ENCODE measurements at regions not wholly inside any gene's neighbourhood (a gene's known extent, or its start where the extent isn't known, plus 50 kb on each side); places are given as distances from the start of the nearest gene placed in this dataset.

DNA sequence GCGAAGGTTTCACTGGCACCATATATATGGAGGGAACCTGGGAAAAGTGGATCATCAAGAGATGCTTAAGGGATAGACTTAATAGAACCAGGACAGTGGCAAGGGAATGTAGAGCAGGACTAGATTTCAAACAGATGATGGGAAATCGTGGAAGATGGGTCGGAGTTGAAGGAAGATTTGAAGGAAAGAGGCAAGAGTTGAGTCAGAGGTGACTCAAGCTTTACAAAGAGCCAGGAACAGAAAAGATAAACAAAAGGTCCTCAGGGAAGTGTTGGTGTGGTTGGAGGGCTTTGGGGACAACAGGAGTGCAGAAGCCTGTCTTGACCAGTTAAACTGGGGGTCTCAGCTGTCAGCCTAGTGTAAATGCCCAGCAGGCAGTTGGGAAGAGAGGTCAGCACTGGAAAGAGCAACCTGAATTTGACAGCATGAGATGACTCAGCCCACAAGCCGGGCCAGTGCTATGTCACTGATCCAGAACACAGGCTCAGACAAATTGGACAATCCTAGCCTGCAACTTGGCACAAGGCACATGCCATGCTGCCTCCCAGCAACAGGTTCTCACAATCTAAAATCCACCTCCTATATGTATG, 230.5 kb downstream of the IDS start:
- peak; percentile 9 for DNase-seq (ENCODE audit: low read depth, low spot score)

GRCh38 chrX:149272690-149273463, 232.2 kb downstream of the IDS start:
- DNase-seq (ENCODE audit: low read depth, low spot score) = no peak

DNA sequence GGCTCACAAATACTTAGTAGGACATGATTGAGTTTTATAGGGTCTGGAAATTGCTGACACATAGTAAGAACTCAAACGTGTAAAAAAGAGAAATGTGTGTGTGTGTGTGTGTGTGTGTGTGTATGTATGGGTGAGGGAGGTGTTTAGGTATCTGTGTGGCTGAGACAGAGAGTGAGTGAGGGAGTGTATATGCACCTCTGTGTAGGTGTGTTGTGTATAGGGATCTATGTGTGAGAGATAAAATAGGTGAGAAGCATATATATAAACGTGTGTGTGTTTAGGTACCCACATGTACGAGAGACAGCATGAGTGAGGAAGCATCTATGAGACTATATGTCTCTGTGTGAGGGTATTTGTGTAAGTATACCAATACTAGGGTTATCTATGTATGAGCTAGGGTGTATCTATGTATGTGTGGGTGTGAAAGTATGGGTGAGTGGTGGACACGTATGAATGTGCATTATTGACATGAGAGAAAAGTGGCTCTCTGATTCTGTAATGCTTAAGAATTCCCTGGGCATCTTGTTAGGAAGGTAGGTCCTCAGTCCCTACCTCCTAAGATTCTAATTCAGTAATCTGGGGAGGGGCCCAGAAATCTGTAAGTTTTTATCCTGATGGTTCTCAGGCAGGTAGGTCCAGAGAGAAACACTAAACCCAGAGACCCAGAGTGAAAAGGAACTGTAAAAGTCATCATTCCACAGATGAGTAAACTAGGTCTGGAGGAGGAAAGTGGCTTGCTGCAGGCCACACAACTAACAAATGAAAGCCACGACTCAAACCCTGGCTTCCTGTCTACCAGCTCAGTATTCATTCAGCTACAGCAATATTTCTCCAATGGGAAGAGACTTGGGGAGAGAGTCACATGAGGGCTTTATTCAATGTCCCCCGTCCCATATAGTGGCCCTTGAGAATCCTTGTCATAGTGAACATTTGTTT, 237.0 kb downstream of the IDS start:
- no peak for DNase-seq (ENCODE audit: low read depth, low spot score)

- no peak for DNase-seq (ENCODE audit: low read depth, low spot score)
Observed at GRCh38 chrX:149262086-149262485, 243.0 kb downstream of the IDS start.

DNA sequence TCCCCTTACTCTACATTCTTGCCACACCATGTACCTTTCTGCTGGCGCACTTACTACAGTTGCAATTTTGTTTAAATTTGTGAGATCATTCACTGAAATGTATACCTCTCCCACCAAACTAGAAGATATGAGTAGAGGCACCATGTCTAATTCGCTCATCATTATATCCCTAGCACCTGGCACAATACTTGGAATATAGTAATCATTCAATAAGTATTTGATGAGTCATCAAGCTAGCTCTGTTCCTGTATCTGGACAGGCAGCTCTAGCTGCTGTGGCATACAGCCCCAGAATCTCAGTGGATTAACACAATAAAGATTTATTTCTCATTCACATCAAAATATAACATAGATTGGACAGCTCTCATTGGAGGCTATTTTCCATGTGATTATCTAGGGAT, 245.9 kb downstream of the IDS start:
- DNase-seq (ENCODE audit: low read depth, low spot score) = no peak

- DNase-seq (ENCODE audit: low read depth, low spot score) = no peak
Observed at GRCh38 chrX:149255860-149256259, 249.2 kb downstream of the IDS start.

DNA sequence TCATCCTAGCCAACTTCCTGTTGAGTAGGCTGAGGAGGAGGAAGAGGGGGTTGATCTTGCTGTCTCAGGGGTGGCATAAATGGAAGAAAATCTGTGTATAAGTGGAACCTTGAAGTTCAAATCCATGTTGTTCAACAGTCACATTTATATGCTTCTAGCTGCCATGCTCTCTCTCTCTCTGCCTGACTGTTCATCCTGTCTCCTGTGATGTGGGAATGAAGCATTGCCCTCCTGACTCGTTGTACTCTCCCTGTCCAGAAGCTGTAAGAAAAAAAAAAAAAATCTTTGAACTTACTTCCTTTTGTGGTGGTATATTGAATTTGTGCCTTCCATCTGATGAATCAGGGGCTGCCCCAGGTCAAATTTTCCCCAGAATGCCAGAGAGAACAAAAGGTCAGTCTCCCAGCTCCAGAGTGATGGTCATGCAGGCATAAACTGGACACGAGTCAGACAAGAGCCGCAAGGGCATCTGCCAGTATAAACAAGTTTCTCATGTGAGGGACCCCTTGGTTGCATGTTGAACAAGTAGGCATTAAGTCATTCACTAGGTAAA, 257.0 kb downstream of the IDS start:
- DNase-seq (ENCODE audit: low read depth, low spot score) = no peak

GRCh38 chrX:149230689-149231088, 274.4 kb downstream of the IDS start:
- DNase-seq (ENCODE audit: low read depth, low spot score) = no peak

DNA sequence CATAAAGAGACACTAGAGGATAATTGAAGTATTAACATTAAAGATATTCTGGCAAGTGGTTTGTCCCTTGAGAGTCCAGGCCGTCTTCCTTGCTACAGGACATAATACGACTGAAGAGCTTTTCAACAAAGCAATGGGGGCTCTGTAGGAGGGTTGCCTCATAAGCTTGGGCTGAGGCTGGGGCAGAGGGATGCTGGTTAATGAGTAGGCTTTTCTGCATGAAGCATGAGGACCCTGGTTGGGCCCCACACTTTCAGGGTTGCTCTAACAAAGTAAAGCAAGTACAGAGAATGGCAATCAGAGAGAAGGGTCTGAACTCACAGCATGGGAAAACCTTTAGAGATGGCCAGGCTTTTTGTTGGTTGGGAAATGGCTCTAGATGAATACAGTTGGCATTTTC, 281.3 kb downstream of the IDS start:
- DNase-seq (ENCODE audit: low read depth, low spot score) = no peak

- no peak for DNase-seq (ENCODE audit: low read depth, low spot score)
Observed at GRCh38 chrX:149222040-149222439, 283.1 kb downstream of the IDS start.

DNA sequence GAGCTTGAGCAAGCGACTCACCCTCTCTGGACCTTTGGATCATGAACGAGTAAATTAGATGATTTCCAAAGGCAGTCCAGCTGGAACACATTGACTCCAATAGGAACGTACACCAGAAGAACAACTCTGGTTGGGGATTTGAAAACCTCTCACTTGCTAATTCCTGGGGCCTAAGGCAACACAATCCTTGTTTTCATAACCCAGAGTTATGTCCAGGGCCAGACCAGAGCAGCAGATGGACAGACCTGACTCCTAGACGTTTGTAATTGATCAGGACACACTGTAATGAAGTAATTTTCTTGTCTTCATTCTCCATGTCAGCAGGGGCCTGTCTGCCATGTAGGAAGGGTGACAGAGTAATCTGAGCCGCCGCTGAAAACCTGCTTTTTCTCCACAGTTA, 283.9 kb downstream of the IDS start:
- no peak for DNase-seq (ENCODE audit: low read depth, low spot score)

DNA sequence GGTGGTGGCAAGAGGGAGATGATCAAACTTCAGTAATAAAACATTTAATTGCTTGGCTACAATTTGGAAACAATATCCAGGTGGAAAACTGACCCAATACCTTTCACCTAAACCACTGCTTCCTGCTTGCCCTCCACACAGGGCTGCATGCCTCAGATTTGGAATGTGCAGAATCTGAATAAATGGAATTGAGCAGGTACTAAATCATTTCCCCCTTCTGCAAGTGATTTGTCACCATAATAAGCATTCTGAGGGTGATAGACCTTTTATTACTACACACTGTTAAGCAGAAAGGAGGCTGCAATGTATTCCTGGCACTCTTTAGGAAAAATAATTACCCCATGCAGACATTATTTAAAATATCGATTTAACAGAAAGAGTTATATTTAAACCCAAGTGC, 291.8 kb downstream of the IDS start:
- DNase-seq (ENCODE audit: low read depth, low spot score) = no peak

DNA sequence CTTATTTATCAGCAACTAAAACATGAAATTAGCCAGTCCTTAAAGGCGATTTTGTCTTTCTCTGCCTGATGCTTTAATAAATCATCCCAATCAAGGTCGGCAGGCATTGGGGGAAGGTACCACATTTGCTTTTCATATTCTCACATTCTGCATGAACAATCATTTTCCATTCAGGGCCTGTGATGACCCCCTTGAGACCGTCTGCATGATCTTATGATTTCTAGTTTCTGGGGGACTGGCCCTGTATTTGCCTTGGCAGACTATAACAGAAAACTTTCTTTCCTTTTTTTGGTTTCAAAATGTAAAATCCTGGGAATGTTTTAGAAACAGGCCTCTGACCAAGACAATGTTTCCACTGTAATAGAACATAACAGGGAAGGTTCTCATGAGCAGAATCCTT, 296.8 kb downstream of the IDS start:
- DNase-seq (ENCODE audit: low read depth, low spot score) = no peak

DNA sequence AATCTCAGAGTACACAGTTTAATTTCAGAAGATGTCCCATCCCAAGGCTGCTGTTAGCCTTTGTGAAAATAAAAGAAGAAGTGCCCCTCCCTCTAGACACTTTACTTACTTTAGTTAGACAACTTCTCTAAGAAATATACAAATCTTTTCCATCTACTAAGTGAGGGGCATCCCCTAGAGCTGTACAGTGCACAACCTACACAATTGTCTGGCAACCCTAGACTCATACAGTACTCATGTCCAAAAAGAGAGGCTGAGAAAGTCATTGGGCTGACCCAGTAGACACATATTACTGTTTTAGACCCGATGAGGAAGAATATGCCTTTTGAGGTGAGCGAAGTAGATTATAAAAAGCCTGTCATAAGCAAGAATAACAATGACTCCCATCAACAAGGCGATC, 297.6 kb downstream of the IDS start:
- DNase-seq (ENCODE audit: low read depth, low spot score) = no peak

GRCh38 chrX:149205937-149206336, 299.2 kb downstream of the IDS start:
- DNase-seq (ENCODE audit: low read depth, low spot score) = no peak

- DNase-seq (ENCODE audit: low read depth, low spot score) = no peak
Observed at GRCh38 chrX:149205081-149205480, 300.0 kb downstream of the IDS start.

- no peak for DNase-seq (ENCODE audit: low read depth, low spot score)
Observed at GRCh38 chrX:149199734-149200133, 305.4 kb downstream of the IDS start.

- no peak for DNase-seq (ENCODE audit: low read depth, low spot score)
Observed at GRCh38 chrX:149198980-149199732, 305.9 kb downstream of the IDS start.

DNA sequence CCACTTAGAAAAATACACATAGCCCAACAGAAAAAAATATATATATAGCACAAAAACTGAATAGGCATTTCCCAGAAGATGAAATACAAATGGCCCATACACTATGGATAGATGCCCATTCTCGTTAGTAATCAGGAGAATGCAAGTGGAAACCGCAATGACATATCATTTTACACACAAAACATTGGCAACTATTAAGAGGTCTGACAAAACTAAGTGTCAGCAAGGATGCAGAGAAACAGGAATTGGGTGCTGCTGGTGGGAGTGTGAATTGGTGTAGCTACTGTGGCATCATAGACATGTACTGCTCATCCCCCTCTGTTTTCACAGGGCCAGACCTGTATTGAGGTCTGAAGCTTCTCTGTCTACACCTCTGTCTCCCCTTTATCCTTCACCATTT, 320.0 kb downstream of the IDS start:
- DNase-seq (ENCODE audit: low read depth, low spot score) = no peak

DNA sequence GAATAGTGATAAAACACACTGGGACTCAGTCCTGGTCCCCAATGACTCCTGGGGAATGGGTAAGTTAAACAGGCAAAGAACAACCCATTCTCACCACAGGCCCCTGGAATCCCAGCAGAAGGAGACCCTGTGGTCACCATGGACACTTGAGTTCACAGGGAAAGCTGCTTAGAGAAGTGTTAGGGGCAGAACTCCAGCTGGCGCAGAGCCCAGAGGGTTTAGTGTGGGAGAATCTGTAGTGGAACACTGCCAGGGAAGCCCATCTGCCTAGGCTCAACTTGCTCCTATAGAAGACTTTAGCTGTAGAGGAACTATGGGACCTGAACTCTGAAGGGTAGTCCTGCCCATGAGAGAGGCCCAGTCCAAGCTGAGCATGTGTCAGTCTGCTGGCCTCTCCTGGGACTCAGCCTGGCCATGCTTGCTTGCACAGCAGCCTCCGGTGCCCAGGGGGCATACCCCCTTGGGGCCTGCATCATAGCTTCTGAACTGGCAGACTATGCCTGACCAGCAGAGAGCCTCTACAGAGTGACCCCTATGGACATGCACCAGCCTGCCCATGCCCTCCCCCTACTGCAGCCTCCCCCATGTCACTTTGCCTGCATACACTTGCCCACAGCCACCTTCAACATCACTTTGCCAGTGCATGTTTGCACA, 343.5 kb downstream of the IDS start:
- no peak for DNase-seq (ENCODE audit: low read depth, low spot score)

DNA sequence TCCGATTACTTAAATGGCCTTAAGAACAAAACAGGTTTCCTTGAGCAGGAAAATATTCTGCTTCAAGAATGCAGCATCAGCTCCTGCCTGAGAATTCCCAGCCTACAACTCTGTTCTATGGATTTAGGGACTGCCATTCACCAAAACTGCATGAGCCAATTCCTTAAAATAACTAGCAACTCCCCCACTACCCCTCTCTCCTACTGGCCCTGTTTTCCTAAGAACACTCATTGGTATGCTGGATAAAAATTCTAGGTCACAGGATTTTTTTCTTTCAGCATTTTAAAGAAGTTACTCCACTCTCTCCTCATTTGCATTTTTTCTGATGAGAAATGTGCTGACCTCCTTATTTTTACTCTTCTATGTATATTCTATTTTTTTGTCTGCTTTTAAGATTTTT, 347.1 kb downstream of the IDS start:
- DNase-seq (ENCODE audit: low read depth, low spot score) = no peak

All from ELF-1 (cell line).